Endothelial cell (in vitro differentiated cells): ENCODE measurements at regions not wholly inside any gene's neighbourhood (a gene's known extent, or its start where the extent isn't known, plus 50 kb on each side); places are given as distances from the start of the nearest gene placed in this dataset.

ENCODE experiments used
- DNase-seq: peaks from one replicate; pipeline ENCODE4 v3.0.0; 2021; ENCODE audit warnings: low spot score
- H3K27ac Mint-ChIP-seq: one replicate; pipeline ENCODE4 v1.8.0; 2021; ENCODE audit warnings: mixed read lengths, inconsistent platforms; ENCODE audit not compliant: unreplicated experiment
- H3K27me3 Mint-ChIP-seq: one replicate; pipeline ENCODE4 v1.8.0; 2021; ENCODE audit warnings: mild to moderate bottlenecking, moderate library complexity, mixed read lengths, inconsistent platforms; ENCODE audit not compliant: unreplicated experiment
- H3K36me3 Mint-ChIP-seq: one replicate; pipeline ENCODE4 v1.8.0; 2021; ENCODE audit warnings: mild to moderate bottlenecking, low read depth, mixed read lengths, inconsistent platforms; ENCODE audit not compliant: unreplicated experiment
- H3K4me1 Mint-ChIP-seq: one replicate; pipeline ENCODE4 v1.8.0; 2021; ENCODE audit warnings: mild to moderate bottlenecking, mixed read lengths, inconsistent platforms; ENCODE audit not compliant: unreplicated experiment
- H3K4me3 Mint-ChIP-seq: one replicate; pipeline ENCODE4 v1.8.0; 2021; ENCODE audit warnings: mild to moderate bottlenecking, mixed read lengths, inconsistent platforms; ENCODE audit not compliant: unreplicated experiment
- H3K9me3 Mint-ChIP-seq: one replicate; pipeline ENCODE4 v1.8.0; 2021; ENCODE audit warnings: mixed read lengths, inconsistent platforms; ENCODE audit not compliant: unreplicated experiment
- TF ChIP-seq, protein P1 (sequence below): fragments of 200-600 bp; sonication (generic); IDR thresholded peaks from one replicate; pipeline ENCODE4 v1.5.0; 2021; ENCODE audit warnings: antibody characterized with exemption; ENCODE audit not compliant: unreplicated experiment

DNA sequence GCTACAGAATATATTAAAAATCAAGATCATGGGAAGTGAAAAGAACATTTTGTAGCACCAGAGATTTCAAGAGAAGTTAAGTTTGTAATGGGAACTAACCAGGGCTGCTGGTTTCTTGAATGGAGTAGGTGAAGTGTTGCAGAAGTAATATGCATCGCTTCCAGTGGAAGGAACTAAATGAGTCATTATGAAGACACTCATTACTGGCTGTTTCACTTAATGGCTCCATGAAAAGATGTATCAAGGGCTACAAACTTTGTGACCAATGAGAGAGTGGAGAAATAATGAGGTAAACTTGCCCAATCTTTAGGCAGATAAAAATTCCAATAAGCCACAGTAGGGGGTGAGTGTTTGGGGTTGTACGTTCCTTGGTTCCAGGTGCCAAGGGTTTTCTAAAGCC lies 380.4 kb upstream of the POU3F3 start:
- Mint-ChIP-seq H3K36me3 (no peaks in the 10 kb centered on the region), H3K9me3 (no peaks in the 10 kb centered on the region), H3K27ac (no peak overlapping the region), H3K4me3 (no peak overlapping the region), H3K4me1 (no peaks in the 10 kb centered on the region), H3K27me3 (no peaks in the 10 kb centered on the region)
- DNase-seq = no peak
- TF ChIP-seq, protein P1, sequence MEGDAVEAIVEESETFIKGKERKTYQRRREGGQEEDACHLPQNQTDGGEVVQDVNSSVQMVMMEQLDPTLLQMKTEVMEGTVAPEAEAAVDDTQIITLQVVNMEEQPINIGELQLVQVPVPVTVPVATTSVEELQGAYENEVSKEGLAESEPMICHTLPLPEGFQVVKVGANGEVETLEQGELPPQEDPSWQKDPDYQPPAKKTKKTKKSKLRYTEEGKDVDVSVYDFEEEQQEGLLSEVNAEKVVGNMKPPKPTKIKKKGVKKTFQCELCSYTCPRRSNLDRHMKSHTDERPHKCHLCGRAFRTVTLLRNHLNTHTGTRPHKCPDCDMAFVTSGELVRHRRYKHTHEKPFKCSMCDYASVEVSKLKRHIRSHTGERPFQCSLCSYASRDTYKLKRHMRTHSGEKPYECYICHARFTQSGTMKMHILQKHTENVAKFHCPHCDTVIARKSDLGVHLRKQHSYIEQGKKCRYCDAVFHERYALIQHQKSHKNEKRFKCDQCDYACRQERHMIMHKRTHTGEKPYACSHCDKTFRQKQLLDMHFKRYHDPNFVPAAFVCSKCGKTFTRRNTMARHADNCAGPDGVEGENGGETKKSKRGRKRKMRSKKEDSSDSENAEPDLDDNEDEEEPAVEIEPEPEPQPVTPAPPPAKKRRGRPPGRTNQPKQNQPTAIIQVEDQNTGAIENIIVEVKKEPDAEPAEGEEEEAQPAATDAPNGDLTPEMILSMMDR = no peak

DNA sequence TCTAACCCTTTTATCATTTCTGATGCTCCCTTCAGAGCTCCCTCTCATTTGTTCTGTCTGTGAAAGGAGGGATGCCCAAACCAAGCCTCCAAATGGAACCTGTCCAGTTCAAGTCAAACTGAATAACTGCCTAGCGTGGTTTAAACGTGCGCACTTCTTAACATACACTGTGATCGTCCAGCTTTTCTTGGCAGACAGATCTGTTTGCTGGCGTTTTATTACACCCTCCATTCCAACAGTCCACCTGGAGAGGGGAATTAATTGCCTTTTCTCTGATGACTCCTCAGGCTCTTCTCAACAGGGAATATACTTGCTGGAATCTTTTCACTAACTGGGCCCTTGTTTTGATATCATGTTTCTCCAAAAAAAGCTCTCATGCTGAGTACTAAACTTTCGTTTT lies 379.2 kb upstream of the POU3F3 start:
- Mint-ChIP-seq H3K4me3 (no peak overlapping the region), H3K9me3 (no peaks in the 10 kb centered on the region), H3K27me3 (no peaks in the 10 kb centered on the region), H3K36me3 (no peaks in the 10 kb centered on the region), H3K27ac (no peak overlapping the region), H3K4me1 (no peaks in the 10 kb centered on the region)
- TF ChIP-seq, protein P1 = no peak
- no peak for DNase-seq

DNA sequence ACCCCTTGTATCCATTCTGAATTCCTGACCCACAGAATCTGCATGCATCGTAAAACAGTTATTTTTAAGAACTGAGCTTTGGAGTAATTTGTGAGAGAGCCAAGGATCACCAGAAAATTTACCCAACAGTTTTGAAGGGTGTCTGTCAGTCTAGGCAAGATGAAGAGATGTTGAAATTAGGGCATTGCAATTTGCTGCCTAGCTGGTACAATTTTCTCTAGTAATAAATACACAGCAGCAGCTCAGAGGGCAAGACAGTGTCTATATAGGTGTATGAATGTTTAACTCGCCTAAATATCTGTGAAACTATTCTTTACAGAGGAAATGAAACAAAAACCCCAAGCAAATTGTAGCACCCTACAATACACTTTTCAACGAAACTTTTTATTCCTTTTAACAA lies 377.8 kb upstream of the POU3F3 start:
- no peak overlapping the region for H3K4me3 Mint-ChIP-seq
- no peaks in the 10 kb centered on the region for H3K27me3 Mint-ChIP-seq
- TF ChIP-seq, protein P1 = no peak

DNA sequence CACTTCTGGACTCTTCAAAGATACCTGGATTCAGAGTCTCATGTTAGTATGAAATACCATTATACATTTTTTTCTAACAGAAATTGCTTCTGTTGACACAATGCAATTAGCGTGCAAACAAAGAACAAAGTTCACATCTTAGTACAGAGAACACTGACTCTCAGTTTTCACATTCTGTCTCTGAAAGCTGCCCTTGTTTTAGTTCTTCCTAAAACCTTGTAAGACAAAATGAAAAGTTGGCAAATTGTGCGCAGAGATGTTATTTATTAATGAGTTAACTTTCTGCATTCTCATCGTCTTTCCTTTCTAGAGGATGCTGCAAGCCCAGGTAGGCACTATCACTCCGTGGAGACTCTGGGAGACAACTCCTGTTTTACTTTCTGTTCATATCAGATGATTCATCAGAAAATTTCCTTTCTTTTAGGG lies 377.3 kb upstream of the POU3F3 start:
- Mint-ChIP-seq H3K36me3 (no peaks in the 10 kb centered on the region), H3K27me3 (no peaks in the 10 kb centered on the region), H3K4me1 (no peaks in the 10 kb centered on the region), H3K4me3 (no peak overlapping the region), H3K27ac (no peak overlapping the region), H3K9me3 (no peaks in the 10 kb centered on the region)
- no peak for DNase-seq
- TF ChIP-seq, protein P1 = no peak

More for the DNA sequence above, 377.8 kb upstream of the POU3F3 start:
- no peaks in the 10 kb centered on the region for H3K36me3 Mint-ChIP-seq
- DNase-seq = no peak
- H3K4me1 Mint-ChIP-seq = no peaks in the 10 kb centered on the region
- no peak overlapping the region for H3K27ac Mint-ChIP-seq
- no peaks in the 10 kb centered on the region for H3K9me3 Mint-ChIP-seq

DNA sequence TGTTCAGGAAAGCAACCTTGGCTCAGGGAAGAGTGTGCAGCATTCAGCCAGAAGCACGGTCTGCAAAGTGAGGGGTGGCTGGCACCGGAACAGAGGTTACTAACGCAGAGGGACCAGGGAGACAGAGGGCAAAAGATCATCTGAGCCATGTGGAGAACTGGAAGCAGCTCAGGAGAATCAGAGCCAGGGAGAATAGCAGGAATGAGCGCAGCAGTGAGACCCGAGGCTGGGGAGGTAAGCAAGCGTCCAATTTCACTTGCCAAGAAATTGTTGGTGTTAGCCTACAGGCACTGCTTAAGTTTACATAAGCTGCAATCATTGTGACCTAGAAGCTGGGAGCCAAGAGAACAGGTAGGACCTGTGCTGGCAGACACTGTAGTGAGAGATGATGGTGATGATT lies 372.6 kb upstream of the POU3F3 start:
- Mint-ChIP-seq H3K4me1 (no peaks in the 10 kb centered on the region), H3K27ac (no peak overlapping the region), H3K27me3 (peaks cover 2% of the 10 kb centered on the region), H3K36me3 (no peaks in the 10 kb centered on the region), H3K9me3 (no peaks in the 10 kb centered on the region), H3K4me3 (no peak overlapping the region)
- TF ChIP-seq, protein P1 = no peak
- DNase-seq = no peak
